ENCODE measurements at regions not wholly inside any gene's neighbourhood (a gene's known extent, or its start where the extent isn't known, plus 50 kb on each side); places are given as distances from the start of the nearest gene placed in this dataset.
"Not testable (repeated sequence)": the region's sequence is repeated elsewhere in the genome, so short reads cannot be mapped to it uniquely, and the experiment has no call there.

DNA sequence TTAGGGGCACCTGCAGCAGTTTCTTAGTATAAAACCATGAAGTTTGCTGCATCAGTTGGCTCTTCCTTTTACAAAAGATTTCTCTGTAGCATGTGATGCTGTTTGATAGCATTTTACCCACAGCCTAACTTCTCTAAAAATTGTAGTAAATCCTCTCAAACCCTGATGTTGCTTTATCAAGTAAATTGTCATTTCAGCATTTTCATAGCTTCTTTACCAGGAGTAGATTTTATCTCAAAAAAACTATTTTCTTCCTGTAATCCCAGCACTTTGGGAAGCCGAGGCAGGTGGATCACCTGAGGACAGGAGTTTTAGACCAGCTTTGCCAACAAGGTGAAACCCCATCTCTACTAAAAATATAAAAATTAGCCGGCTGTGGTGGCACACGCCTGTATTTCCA, 144.5 kb upstream of the FOLH1 start:
- TF ChIP-seq ZNF274 (IDR thresholded peaks at IDR 0.05; ENCODE audit: low read depth, low read length); YY1 (IDR thresholded peaks at IDR 0.05; ENCODE audit: insufficient read depth, insufficient read length); SUZ12 (IDR thresholded peaks at IDR 0.05; ENCODE audit: extremely low read depth, insufficient read depth, insufficient read length): not testable (repeated sequence)
